ENCODE measurements at regions not wholly inside any gene's neighbourhood (a gene's known extent, or its start where the extent isn't known, plus 50 kb on each side); places are given as distances from the start of the nearest gene placed in this dataset.

GRCh38 chr9:18051638-18052037 is 422.3 kb upstream of the ADAMTSL1 start:
- DNase-seq (ENCODE audit: low read depth), result no peak
- H3K4me3 ChIP-seq (ENCODE audit: low read depth, low read length), result no peak overlapping the region
- TF ChIP-seq CTCF (conservative IDR thresholded peaks at IDR 0.05; ENCODE audit: low read depth, low read length), result no peak

- no peak for TF ChIP-seq CTCF (conservative IDR thresholded peaks at IDR 0.05; ENCODE audit: low read depth, low read length)
- DNase-seq (ENCODE audit: low read depth), result no peak
- no peak overlapping the region for H3K4me3 ChIP-seq (ENCODE audit: low read depth, low read length)
Observed at GRCh38 chr9:18052060-18052459, 421.9 kb upstream of the ADAMTSL1 start.

- DNase-seq (ENCODE audit: low read depth), result no peak
- H3K4me3 ChIP-seq (ENCODE audit: low read depth, low read length), result no peak overlapping the region
- no peak for TF ChIP-seq CTCF (conservative IDR thresholded peaks at IDR 0.05; ENCODE audit: low read depth, low read length)
Observed at GRCh38 chr9:18056269-18056992, 417.5 kb upstream of the ADAMTSL1 start.

GRCh38 chr9:18056993-18057369 is 417.0 kb upstream of the ADAMTSL1 start:
- no peak for DNase-seq (ENCODE audit: low read depth)
- no peak overlapping the region for H3K4me3 ChIP-seq (ENCODE audit: low read depth, low read length)
- no peak for TF ChIP-seq CTCF (conservative IDR thresholded peaks at IDR 0.05; ENCODE audit: low read depth, low read length)

- no peak for TF ChIP-seq CTCF (conservative IDR thresholded peaks at IDR 0.05; ENCODE audit: low read depth, low read length)
- H3K4me3 ChIP-seq (ENCODE audit: low read depth, low read length), result no peak overlapping the region
- DNase-seq (ENCODE audit: low read depth), result no peak
Observed at GRCh38 chr9:18058564-18059442, 415.1 kb upstream of the ADAMTSL1 start.

- DNase-seq (ENCODE audit: low read depth), result no peak
- TF ChIP-seq CTCF (conservative IDR thresholded peaks at IDR 0.05; ENCODE audit: low read depth, low read length), result no peak
- no peak overlapping the region for H3K4me3 ChIP-seq (ENCODE audit: low read depth, low read length)
Observed at GRCh38 chr9:18059447-18059846, 414.5 kb upstream of the ADAMTSL1 start.

Measured in epithelial cell of proximal tubule (primary cell).